NB4 (cell line): ENCODE measurements at regions not wholly inside any gene's neighbourhood (a gene's known extent, or its start where the extent isn't known, plus 50 kb on each side); places are given as distances from the start of the nearest gene placed in this dataset.

Source experiments
- MYC ChIP-seq: IDR thresholded peaks from 2 replicates; pipeline ENCODE4 v1.6.1; 2011; ENCODE audit warnings: low read depth, low read length
- POLR2A ChIP-seq: IDR thresholded peaks from 2 replicates; pipeline ENCODE4 v1.6.1; 2011; ENCODE audit warnings: mild to moderate bottlenecking; ENCODE audit not compliant: insufficient read length; ENCODE audit errors: extremely low read depth
- TF ChIP-seq, protein P1 (sequence below): IDR thresholded peaks from one replicate; pipeline ENCODE4 v1.5.1; 2012; ENCODE audit warnings: low read depth, low read length

DNA sequence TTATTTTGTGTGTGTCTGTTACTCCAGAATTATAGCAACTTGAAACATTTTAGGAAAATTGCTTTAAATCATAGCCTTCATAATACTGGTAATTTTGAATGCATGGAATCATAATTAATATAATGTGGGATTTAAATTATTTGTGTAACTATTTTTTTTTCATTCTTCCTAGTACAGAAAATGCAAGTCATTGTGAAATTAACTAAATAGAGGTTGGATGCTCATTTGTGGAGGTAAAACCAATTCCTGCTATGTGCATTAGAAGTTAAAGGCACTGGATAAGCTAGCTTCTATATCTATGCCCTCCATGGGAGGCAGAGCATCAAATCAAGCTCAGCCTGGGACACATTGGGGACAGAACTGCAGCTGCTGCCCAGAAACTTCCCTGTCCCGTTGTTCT, 1048.5 kb upstream of the PABPC4L start:
- TF ChIP-seq, protein P1, sequence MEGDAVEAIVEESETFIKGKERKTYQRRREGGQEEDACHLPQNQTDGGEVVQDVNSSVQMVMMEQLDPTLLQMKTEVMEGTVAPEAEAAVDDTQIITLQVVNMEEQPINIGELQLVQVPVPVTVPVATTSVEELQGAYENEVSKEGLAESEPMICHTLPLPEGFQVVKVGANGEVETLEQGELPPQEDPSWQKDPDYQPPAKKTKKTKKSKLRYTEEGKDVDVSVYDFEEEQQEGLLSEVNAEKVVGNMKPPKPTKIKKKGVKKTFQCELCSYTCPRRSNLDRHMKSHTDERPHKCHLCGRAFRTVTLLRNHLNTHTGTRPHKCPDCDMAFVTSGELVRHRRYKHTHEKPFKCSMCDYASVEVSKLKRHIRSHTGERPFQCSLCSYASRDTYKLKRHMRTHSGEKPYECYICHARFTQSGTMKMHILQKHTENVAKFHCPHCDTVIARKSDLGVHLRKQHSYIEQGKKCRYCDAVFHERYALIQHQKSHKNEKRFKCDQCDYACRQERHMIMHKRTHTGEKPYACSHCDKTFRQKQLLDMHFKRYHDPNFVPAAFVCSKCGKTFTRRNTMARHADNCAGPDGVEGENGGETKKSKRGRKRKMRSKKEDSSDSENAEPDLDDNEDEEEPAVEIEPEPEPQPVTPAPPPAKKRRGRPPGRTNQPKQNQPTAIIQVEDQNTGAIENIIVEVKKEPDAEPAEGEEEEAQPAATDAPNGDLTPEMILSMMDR = no peak
- no peak for TF ChIP-seq POLR2A
- TF ChIP-seq MYC = no peak
